DOHH2 (cell line): ENCODE measurements at regions not wholly inside any gene's neighbourhood (a gene's known extent, or its start where the extent isn't known, plus 50 kb on each side); places are given as distances from the start of the nearest gene placed in this dataset.

ENCODE experiments used
- CTCF ChIP-seq: fragments of 200-600 bp; sonication (generic); IDR thresholded peaks from one replicate; pipeline ENCODE4 v1.5.1; 2014; ENCODE audit warnings: antibody characterized with exemption, mild to moderate bottlenecking, low read depth, low read length; ENCODE audit not compliant: poor library complexity, severe bottlenecking
- EZH2phosphoT487 ChIP-seq: fragments of 200-600 bp; sonication (generic); IDR thresholded peaks from 2 replicates; pipeline ENCODE4 v1.6.1; 2017; ENCODE audit warnings: borderline replicate concordance, mild to moderate bottlenecking, antibody characterized with exemption, low read length, moderate library complexity, mixed read lengths

- TF ChIP-seq CTCF (no peak), EZH2phosphoT487 (no peak)
Observed at GRCh38 chrX:16319929-16320328, 152.6 kb downstream of the MAGEB17 start.
